Cardiac muscle cell (in vitro differentiated cells and primary cell): ENCODE measurements at regions not wholly inside any gene's neighbourhood (a gene's known extent, or its start where the extent isn't known, plus 50 kb on each side); places are given as distances from the start of the nearest gene placed in this dataset.

ENCODE experiments used
- DNase-seq, 2 donors: peaks; one replicate each; pipeline versions ENCODE4 v3.0.0 to v3.0.0-alpha.2; 2010 to 2017; ENCODE audit warnings: low read depth in 1 of 2, low spot score in 1 of 2
- H3K27ac ChIP-seq: fragments of 200-600 bp; sonication (generic); 2 replicates; pipeline ENCODE4 v1.5.1; 2016
- H3K27me3 ChIP-seq: fragments of 200-600 bp; sonication (generic); 2 replicates; pipeline ENCODE4 v1.6.0; 2016; ENCODE audit warnings: control low read depth
- H3K36me3 ChIP-seq: fragments of 200-600 bp; sonication (generic); 2 replicates; pipeline ENCODE4 v1.5.1; 2016; ENCODE audit warnings: control low read depth
- H3K4me1 ChIP-seq: fragments of 200-600 bp; sonication (generic); 2 replicates; pipeline ENCODE4 v1.8.1; 2017; ENCODE audit warnings: low read depth, mild to moderate bottlenecking, mixed run types
- H3K4me3 ChIP-seq: fragments of 200-600 bp; sonication (generic); 2 replicates; pipeline ENCODE4 v1.5.1; 2016; ENCODE audit warnings: mild to moderate bottlenecking
- H3K9me3 ChIP-seq: fragments of 200-600 bp; sonication (generic); 2 replicates; pipeline ENCODE4 v1.5.1; 2017; ENCODE audit warnings: low read depth, mild to moderate bottlenecking, control low read depth
- TF ChIP-seq, protein P1 (sequence below): IDR thresholded peaks from 2 replicates; pipeline ENCODE4 v1.5.1; 2012; ENCODE audit warnings: low read depth, mild to moderate bottlenecking, low read length

DNA sequence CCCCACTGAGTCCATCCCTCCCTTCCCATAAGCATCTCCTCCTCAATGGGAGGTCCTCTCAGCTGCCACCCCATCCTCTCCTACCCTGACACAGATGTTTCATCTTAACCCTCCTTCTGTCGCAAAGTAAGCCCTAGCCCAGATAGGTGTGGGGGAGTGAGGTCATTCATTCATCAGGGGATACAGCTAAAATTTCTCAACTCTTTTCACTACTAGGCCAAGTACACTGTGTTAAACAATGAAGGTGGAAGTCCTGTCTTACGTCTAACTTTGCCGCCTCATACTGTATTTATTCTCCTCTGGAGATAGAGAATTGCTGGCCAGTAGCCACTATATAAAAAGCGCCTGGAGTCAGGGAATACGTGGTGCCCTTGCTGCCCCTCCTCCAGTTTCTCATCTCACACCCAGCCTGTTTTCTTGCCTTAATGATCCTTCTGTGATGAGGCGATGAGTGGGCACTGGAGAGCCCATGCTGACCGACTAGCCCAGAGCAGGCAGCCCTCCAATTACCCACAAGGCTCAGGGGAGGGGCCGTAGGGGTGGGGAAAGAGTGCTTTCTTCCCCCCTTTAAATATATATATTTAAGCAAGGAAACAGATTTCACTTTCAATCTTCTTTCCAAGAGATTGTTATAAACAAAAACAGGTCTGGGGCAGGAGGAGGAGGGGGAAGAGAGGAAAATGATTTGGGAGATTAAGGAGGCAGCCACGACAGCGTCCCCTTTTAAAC, 149.5 kb downstream of the PJA1 start:
- Histone ChIP-seq H3K9me3 (no peaks in the 10 kb centered on the region), H3K4me1 (no peaks in the 10 kb centered on the region), H3K27ac (no peak overlapping the region), H3K36me3 (no peaks in the 10 kb centered on the region), H3K4me3 (no peak overlapping the region), H3K27me3 (no peaks in the 10 kb centered on the region)
- TF ChIP-seq, protein P1, sequence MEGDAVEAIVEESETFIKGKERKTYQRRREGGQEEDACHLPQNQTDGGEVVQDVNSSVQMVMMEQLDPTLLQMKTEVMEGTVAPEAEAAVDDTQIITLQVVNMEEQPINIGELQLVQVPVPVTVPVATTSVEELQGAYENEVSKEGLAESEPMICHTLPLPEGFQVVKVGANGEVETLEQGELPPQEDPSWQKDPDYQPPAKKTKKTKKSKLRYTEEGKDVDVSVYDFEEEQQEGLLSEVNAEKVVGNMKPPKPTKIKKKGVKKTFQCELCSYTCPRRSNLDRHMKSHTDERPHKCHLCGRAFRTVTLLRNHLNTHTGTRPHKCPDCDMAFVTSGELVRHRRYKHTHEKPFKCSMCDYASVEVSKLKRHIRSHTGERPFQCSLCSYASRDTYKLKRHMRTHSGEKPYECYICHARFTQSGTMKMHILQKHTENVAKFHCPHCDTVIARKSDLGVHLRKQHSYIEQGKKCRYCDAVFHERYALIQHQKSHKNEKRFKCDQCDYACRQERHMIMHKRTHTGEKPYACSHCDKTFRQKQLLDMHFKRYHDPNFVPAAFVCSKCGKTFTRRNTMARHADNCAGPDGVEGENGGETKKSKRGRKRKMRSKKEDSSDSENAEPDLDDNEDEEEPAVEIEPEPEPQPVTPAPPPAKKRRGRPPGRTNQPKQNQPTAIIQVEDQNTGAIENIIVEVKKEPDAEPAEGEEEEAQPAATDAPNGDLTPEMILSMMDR = no peak
- DNase-seq = peak in 1 of 2 donors; percentile 26

DNA sequence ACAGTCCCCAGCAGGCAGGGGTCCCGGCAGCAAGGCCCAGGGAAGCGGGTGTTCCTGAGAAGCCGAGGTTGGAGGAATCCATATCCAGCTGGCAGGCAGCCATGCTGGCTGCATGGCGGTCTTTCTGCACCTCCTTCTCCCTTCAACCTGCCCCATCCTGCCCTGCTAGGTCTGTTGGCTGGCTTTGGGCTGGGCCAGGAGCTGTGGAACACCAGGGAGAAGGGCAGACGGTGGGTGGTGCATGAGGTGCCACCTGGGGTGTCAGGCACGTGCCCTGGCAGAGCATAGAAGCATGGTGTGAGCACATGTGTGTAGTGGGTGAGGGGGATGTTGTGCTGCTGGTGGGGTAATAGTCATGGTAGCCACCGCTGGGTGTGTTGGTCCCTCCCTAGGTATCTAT, 150.1 kb downstream of the PJA1 start:
- H3K27me3 ChIP-seq = no peaks in the 10 kb centered on the region
- H3K36me3 ChIP-seq = no peaks in the 10 kb centered on the region
- no peak for DNase-seq
- TF ChIP-seq, protein P1 = no peak
- no peak overlapping the region for H3K27ac ChIP-seq
- H3K4me1 ChIP-seq = no peaks in the 10 kb centered on the region
- H3K9me3 ChIP-seq = no peaks in the 10 kb centered on the region
- no peak overlapping the region for H3K4me3 ChIP-seq

DNA sequence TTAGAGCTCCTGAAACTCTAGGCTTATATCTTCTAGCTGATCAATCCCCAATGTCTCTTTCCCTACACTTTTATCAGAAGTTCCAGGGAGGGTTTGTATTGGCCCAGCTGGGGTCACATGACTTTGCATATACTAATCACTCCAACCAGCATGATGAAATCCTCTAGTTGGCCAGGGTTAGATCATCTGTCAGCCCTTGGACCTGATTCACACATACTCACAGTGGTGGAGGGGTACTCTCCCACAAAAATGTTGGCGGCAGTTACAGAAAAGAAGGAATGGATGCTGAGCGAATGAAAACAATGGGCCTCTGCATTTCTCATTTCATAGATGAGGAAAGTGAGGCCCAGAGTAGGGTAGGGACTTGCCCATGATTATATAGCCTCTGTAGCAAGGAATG, 151.1 kb downstream of the PJA1 start:
- H3K4me1 ChIP-seq = no peaks in the 10 kb centered on the region
- TF ChIP-seq, protein P1 = no peak
- no peaks in the 10 kb centered on the region for H3K9me3 ChIP-seq
- H3K4me3 ChIP-seq = no peak overlapping the region
- peak in 1 of 2 donors; percentile 90 for DNase-seq
- no peaks in the 10 kb centered on the region for H3K36me3 ChIP-seq
- no peaks in the 10 kb centered on the region for H3K27me3 ChIP-seq
- no peak overlapping the region for H3K27ac ChIP-seq

DNA sequence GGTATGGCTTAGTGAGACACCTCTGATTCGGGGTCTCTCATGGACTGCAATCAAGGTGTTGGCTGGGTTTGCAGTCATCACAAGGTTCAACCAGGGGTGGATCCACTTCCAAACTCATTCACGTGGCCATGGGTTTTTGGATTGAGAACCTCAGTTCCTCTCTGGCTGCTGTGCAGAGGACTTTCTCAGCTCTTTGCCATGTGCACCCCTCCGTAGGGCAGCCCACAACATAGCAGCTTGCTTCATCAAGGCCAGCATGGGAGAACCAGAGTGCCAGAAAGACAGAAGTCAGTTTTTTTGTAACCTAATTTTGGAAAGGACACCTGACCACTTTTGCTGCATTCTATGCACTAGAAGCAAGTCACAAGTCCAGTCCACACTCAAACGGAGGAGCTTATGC, 154.9 kb downstream of the PJA1 start:
- Histone ChIP-seq H3K4me3 (no peak overlapping the region), H3K27me3 (no peaks in the 10 kb centered on the region), H3K27ac (no peak overlapping the region), H3K9me3 (no peaks in the 10 kb centered on the region), H3K4me1 (no peaks in the 10 kb centered on the region), H3K36me3 (no peaks in the 10 kb centered on the region)
- DNase-seq = no peak
- TF ChIP-seq, protein P1 = no peak

DNA sequence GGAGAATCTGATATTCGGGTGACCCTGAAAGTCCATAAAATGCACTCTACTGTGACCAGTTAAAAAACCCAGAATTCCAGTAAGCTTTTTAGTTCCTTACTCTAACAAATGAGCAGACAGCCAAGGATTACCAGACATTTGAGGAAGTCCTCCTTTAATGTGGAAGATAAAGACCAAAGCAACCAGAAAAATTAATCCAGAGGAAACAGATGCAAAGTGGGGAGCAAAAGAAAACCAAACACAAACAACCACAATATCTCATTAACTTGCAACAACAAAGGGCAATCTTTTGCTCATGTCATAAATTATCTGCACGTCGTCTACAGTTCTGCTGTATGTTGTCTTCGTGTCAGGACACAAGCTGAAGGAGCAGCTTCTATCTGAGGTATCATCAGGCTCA, 164.4 kb downstream of the PJA1 start:
- TF ChIP-seq, protein P1 = no peak
- no peaks in the 10 kb centered on the region for H3K27me3 ChIP-seq
- H3K9me3 ChIP-seq = no peaks in the 10 kb centered on the region
- no peaks in the 10 kb centered on the region for H3K36me3 ChIP-seq
- DNase-seq = no peak
- peaks cover 3% of the 10 kb centered on the region for H3K4me1 ChIP-seq
- H3K4me3 ChIP-seq = no peak overlapping the region
- H3K27ac ChIP-seq = no peak overlapping the region
